Upper lobe of left lung (tissue), 6 donors: ENCODE measurements at regions not wholly inside any gene's neighbourhood (a gene's known extent, or its start where the extent isn't known, plus 50 kb on each side); places are given as distances from the start of the nearest gene placed in this dataset.

ENCODE experiments used
- ATAC-seq, 2 donors: fragments of 200-7000 bp; cut with Tn5 transposase; one replicate each; pipeline ENCODE4 v1.9.1; 2022; ENCODE audit warnings: mild to moderate bottlenecking in 2 of 2, moderate library complexity in 2 of 2; ENCODE audit not compliant: low FRiP score in 2 of 2
- DNase-seq, 2 donors: peaks; one replicate each; pipeline ENCODE4 v3.0.0-alpha.2; 2019 to 2020
- H3K27ac ChIP-seq, 4 donors: fragments of 200-600 bp; sonication (generic); one replicate each; pipeline ENCODE4 v1.5.1; 2016 to 2019
- H3K27me3 ChIP-seq, 4 donors: fragments of 200-600 bp; sonication (generic); one replicate each; pipeline ENCODE4 v1.5.1; 2017 to 2019
- H3K36me3 ChIP-seq, 4 donors: fragments of 200-600 bp; sonication (generic); one replicate each; pipeline ENCODE4 v1.5.1; 2016 to 2019
- H3K4me1 ChIP-seq, 4 donors: fragments of 200-600 bp; sonication (generic); one replicate each; pipeline ENCODE4 v1.5.1; 2018 to 2019
- H3K4me3 ChIP-seq, 4 donors: fragments of 200-600 bp; sonication (generic); one replicate each; pipeline ENCODE4 v1.5.1; 2017 to 2019; ENCODE audit warnings: mild to moderate bottlenecking in 2 of 4, moderate library complexity in 1 of 4
- H3K9me3 ChIP-seq, 4 donors: fragments of 200-600 bp; sonication (generic); one replicate each; pipeline ENCODE4 v1.5.1; 2018 to 2019
- EP300 ChIP-seq, 4 donors: sonication (generic); formaldehyde crosslinking; IDR thresholded peaks; one replicate each; pipeline ENCODE4 v1.5.1; 2017; ENCODE audit warnings: antibody characterized with exemption in 4 of 4, control low read depth in 2 of 4
- POLR2A ChIP-seq, 4 donors: fragments of 450-650 bp; IDR thresholded peaks; one replicate each; pipeline ENCODE4 v1.5.1; 2016 to 2017; ENCODE audit warnings: antibody characterized with exemption in 4 of 4, mild to moderate bottlenecking in 2 of 4
- POLR2AphosphoS5 ChIP-seq, 2 donors: sonication (generic); formaldehyde crosslinking; IDR thresholded peaks; one replicate each; pipeline ENCODE4 v1.5.1; 2017; ENCODE audit warnings: antibody characterized with exemption in 2 of 2
- WGBS, 2 donors: methylation state at CpG; one replicate each; pipeline ENCODE4 v1.1.5; 2017 to 2018; 5-methylcytosine and 5-hydroxymethylcytosine counted together
- TF ChIP-seq, protein P1 (sequence below), 6 experiments: fragments of 450-650 bp in 4 of 6; fragments of 200-600 bp in 2 of 6; sonication (generic) in 2 of 6; IDR thresholded peaks; one replicate each; pipeline ENCODE4 v1.5.1; 2016 to 2019; ENCODE audit warnings: antibody characterized with exemption in 6 of 6
- donor health status: DM: no; HTN: no; CAD: no; lungs with moderate emphysema.
- donor health status: DM: no; HTN: yes; CAD: no; lungs with severe emphysema.

DNA sequence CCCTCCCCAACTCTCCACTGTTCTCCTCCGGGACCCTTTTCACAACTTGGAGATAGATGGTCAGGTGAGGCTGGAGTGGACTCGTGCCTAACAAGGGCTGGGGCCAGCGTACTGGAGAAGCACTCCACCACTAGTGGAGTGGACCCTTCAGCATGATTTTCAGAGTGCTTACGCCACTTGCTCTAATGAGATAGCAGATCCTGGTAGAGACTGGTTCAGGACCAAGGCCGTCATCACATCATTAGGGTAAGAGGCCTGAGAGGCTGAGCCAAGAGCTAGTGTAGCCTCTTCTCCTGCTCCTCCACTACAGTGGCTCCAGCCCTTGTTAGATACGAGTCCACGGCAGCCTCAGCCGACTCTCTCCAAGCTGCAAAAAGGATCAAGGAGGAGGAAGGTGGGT, 66.9 kb upstream of the NTRK3 start:
- no peak for ATAC-seq
- 64 to 75% methylated on average over 8 of the region's 8 CpGs for WGBS, 2 donors

DNA sequence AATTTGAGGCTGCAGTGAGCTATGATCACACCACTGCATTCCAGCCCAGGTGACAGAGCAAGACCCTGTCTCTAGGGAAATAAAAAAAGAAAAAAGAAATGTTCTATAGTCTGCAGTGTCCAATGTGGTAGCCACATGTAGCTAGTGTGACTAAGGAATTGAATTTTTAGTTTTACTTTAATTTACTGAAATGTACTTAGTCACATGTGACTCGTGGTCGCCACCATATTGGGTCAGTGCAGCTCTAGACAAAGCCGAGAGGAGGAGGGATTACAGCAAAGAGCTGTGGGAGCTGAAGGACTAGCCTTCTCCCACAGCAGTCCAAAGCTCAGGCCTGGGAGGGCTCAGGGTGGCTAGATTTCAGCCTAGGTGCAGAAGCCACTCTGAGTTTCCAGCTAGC, 65.9 kb upstream of the NTRK3 start:
- ATAC-seq (no peak), DNase-seq (no peak)
- Histone ChIP-seq H3K9me3 (no peaks in the 10 kb centered on the region), H3K27me3 (no peaks in the 10 kb centered on the region), H3K4me3 (no peak overlapping the region), H3K4me1 (no peaks in the 10 kb centered on the region), H3K36me3 (no peaks in the 10 kb centered on the region), H3K27ac (no peak overlapping the region)
- WGBS, 2 donors, result 74 to 86% methylated on average over 3 of the region's 3 CpGs
- TF ChIP-seq, protein P1, sequence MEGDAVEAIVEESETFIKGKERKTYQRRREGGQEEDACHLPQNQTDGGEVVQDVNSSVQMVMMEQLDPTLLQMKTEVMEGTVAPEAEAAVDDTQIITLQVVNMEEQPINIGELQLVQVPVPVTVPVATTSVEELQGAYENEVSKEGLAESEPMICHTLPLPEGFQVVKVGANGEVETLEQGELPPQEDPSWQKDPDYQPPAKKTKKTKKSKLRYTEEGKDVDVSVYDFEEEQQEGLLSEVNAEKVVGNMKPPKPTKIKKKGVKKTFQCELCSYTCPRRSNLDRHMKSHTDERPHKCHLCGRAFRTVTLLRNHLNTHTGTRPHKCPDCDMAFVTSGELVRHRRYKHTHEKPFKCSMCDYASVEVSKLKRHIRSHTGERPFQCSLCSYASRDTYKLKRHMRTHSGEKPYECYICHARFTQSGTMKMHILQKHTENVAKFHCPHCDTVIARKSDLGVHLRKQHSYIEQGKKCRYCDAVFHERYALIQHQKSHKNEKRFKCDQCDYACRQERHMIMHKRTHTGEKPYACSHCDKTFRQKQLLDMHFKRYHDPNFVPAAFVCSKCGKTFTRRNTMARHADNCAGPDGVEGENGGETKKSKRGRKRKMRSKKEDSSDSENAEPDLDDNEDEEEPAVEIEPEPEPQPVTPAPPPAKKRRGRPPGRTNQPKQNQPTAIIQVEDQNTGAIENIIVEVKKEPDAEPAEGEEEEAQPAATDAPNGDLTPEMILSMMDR (IDR thresholded peaks at IDR 0.05), result no peak
- TF ChIP-seq POLR2AphosphoS5 (IDR thresholded peaks at IDR 0.05), result no peak
- no peak for TF ChIP-seq EP300 (IDR thresholded peaks at IDR 0.05)
- no peak for TF ChIP-seq POLR2A (IDR thresholded peaks at IDR 0.05)

More for the DNA sequence above, 66.9 kb upstream of the NTRK3 start:
- Histone ChIP-seq H3K27me3 (no peaks in the 10 kb centered on the region), H3K4me3 (no peak overlapping the region), H3K4me1 (no peaks in the 10 kb centered on the region), H3K9me3 (no peaks in the 10 kb centered on the region), H3K27ac (no peak overlapping the region), H3K36me3 (no peaks in the 10 kb centered on the region)
- peak in 1 of 2 donors; percentile 24 for DNase-seq
- TF ChIP-seq POLR2AphosphoS5 (IDR thresholded peaks at IDR 0.05) (no peak), EP300 (IDR thresholded peaks at IDR 0.05) (no peak), POLR2A (IDR thresholded peaks at IDR 0.05) (no peak)
- TF ChIP-seq, protein P1 (IDR thresholded peaks at IDR 0.05), result no peak

DNA sequence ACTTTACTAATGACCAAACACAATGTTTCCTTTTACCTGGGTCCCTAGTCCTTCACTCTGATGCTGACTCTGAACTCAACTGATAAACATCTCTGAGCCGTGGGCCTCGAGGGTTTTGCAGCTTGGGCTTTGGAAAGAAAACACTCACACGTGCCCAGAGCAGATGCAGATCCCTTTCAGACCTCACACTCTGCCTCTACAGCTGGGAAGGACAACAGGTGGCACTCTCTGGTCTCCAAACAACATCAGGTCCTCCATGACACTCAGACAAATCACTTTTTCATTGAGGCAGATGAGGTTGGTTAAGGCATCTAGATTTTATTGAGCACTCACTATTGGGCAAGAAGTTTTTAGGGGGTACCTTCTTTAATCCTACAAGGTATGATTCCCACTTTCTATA, 64.7 kb upstream of the NTRK3 start:
- H3K27me3 ChIP-seq, result no peaks in the 10 kb centered on the region
- no peak overlapping the region for H3K27ac ChIP-seq
- no peak overlapping the region for H3K4me3 ChIP-seq
- no peak for DNase-seq
- H3K4me1 ChIP-seq, result no peaks in the 10 kb centered on the region
- TF ChIP-seq EP300 (IDR thresholded peaks at IDR 0.05) (no peak), POLR2A (IDR thresholded peaks at IDR 0.05) (no peak), POLR2AphosphoS5 (IDR thresholded peaks at IDR 0.05) (no peak)
- TF ChIP-seq, protein P1 (IDR thresholded peaks at IDR 0.05), result no peak
- 7 to 16% methylated on average over 3 of the region's 3 CpGs for WGBS, 2 donors
- no peaks in the 10 kb centered on the region for H3K9me3 ChIP-seq
- ATAC-seq, result no peak
- no peaks in the 10 kb centered on the region for H3K36me3 ChIP-seq

DNA sequence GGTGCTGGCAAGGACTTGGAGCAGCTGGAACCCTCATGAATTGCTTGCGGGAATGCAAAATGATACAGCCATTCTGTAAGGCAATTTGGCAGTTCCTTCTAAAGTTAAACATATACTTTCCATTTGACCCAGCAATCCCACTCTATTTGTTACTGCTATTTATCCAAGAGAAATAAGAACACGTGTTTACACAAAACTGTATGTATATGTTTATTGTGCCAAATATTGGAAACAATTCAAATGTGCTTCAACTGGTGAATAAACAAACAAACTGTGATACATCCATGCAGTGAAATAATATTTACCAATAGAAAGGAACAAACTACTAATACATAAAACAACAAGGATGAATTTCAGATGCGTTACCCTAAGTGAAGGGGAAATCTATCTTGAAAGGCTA, 60.0 kb upstream of the NTRK3 start:
- Histone ChIP-seq H3K27ac (no peak overlapping the region), H3K27me3 (no peaks in the 10 kb centered on the region), H3K4me1 (no peaks in the 10 kb centered on the region), H3K4me3 (no peak overlapping the region), H3K9me3 (no peaks in the 10 kb centered on the region), H3K36me3 (no peaks in the 10 kb centered on the region)
- 64 to 81% methylated on average over 3 of the region's 3 CpGs for WGBS, 2 donors
- no peak for DNase-seq
- TF ChIP-seq POLR2AphosphoS5 (IDR thresholded peaks at IDR 0.05) (no peak), EP300 (IDR thresholded peaks at IDR 0.05) (no peak), POLR2A (IDR thresholded peaks at IDR 0.05) (no peak)
- TF ChIP-seq, protein P1 (IDR thresholded peaks at IDR 0.05), result no peak
- no peak for ATAC-seq

DNA sequence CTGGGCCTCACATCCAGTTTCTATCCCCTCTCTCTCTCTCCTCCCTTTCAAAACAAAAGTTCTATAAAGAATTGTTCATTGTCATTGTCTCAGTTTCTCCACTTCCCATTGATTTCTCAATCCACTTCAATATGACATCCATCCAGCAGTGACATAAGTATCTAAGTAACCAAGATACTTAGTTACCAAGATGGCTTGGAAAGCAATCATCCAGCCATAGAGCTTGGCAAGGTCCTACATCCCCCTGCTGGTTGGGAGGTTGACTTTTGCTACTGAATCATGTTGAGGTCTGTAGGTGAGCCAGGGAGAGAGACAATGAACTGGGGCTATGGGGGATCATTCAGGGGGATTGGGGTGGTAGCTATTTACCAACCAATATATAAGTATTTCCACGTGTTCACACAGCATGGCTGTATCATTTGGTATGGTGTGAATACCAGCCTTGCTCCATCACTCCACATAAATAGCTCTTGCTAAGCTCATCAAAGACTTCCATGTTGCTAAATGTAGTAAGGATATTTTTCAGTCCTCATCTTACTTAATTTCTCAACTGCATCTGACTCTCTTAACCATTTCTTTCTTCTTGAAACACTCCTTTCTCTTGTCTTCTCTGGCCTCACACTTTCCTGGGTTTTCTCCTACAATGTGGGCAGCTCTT, 58.8 kb upstream of the NTRK3 start:
- no peaks in the 10 kb centered on the region for H3K27me3 ChIP-seq
- H3K4me1 ChIP-seq, result no peaks in the 10 kb centered on the region
- DNase-seq, result no peak
- no peak overlapping the region for H3K4me3 ChIP-seq
- 78 to 79% methylated on average over 1 of the region's 1 CpG for WGBS, 2 donors
- H3K27ac ChIP-seq, result no peak overlapping the region
- no peak for TF ChIP-seq POLR2AphosphoS5 (IDR thresholded peaks at IDR 0.05)
- no peak for TF ChIP-seq POLR2A (IDR thresholded peaks at IDR 0.05)
- TF ChIP-seq, protein P1 (IDR thresholded peaks at IDR 0.05), result no peak
- TF ChIP-seq EP300 (IDR thresholded peaks at IDR 0.05), result no peak
- no peak for ATAC-seq
- H3K9me3 ChIP-seq, result no peaks in the 10 kb centered on the region
- H3K36me3 ChIP-seq, result no peaks in the 10 kb centered on the region
